ENCODE measurements at regions not wholly inside any gene's neighbourhood (a gene's known extent, or its start where the extent isn't known, plus 50 kb on each side); places are given as distances from the start of the nearest gene placed in this dataset.

GRCh38 chr3:165555785-165556184 lies 281.4 kb downstream of the BCHE start:
- TF ChIP-seq EP300 (IDR thresholded peaks at IDR 0.05) (no peak), POLR2A (IDR thresholded peaks at IDR 0.05) (no peak), CTCF (IDR thresholded peaks at IDR 0.05) (no peak), POLR2AphosphoS5 (IDR thresholded peaks at IDR 0.05) (no peak)
- 68 to 86% (median 74%) methylated on average over 2 of the region's 2 CpGs for WGBS, 5 donors
- intact Hi-C loops (cut with DNase I; ENCODE audit: low total_unique reads) = no loop called here

DNA sequence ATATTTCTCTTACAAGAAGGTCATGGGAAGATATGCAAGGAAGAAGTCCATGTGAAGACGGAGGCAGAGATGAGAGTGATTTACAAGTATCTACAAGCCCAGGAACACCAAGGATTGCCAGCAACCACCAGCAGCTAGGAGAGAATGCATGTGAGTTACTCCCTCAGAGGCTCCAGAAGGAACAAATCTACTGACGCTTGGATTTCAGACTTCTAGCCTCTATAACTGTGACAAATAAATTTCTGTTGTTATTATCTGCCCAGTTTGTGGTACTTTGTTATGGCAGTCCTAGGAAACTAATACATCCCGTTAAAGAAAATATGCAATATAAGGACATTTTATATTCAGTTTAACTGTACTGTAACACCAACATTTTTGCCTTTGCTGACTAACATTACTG lies 283.9 kb downstream of the BCHE start:
- no peaks in the 10 kb centered on the region for H3K27me3 ChIP-seq
- intact Hi-C loops (cut with DNase I; ENCODE audit: low total_unique reads) = no loop called here
- no peak overlapping the region for H3K4me3 ChIP-seq
- H3K27ac ChIP-seq = no peak overlapping the region
- H3K9me3 ChIP-seq = peaks cover 0 to 4% (median 0%) of the 10 kb centered on the region in 4 donors
- H3K4me1 ChIP-seq = no peaks in the 10 kb centered on the region
- DNase-seq = no peak
- TF ChIP-seq CTCF (IDR thresholded peaks at IDR 0.05) = no peak
- no peak for TF ChIP-seq POLR2A (IDR thresholded peaks at IDR 0.05)
- no peak for TF ChIP-seq POLR2AphosphoS5 (IDR thresholded peaks at IDR 0.05)
- TF ChIP-seq EP300 (IDR thresholded peaks at IDR 0.05) = no peak
- H3K36me3 ChIP-seq = no peaks in the 10 kb centered on the region
- WGBS, 5 donors = 85 to 92% (median 87%) methylated on average over 3 of the region's 3 CpGs

More at GRCh38 chr3:165555785-165556184, 281.4 kb downstream of the BCHE start:
- Histone ChIP-seq H3K4me3 (no peak overlapping the region), H3K4me1 (no peaks in the 10 kb centered on the region), H3K27ac (no peak overlapping the region), H3K9me3 (peaks cover 0 to 4% (median 0%) of the 10 kb centered on the region in 4 donors), H3K36me3 (no peaks in the 10 kb centered on the region), H3K27me3 (no peaks in the 10 kb centered on the region)
- DNase-seq = no peak

DNA sequence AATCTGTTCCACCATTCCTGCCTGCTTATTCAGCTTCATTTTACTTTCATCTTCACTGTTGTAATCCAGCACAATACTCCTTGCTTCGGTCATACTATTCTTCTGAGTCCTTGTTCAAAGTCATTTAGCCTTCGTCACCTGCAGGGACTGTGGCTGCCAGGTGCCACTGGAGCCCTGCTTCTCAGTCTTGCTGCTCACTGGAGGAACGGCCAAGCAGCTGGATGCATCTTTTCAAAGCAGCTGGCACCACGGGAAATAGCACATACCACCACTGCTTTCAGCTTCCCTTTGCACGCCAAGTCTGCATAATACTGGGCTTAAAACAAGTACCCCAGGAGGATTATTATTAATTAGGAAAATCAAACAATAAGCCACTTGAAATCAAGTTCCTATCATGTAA lies 287.6 kb downstream of the BCHE start:
- no peak overlapping the region for H3K4me3 ChIP-seq
- H3K4me1 ChIP-seq = no peaks in the 10 kb centered on the region
- H3K36me3 ChIP-seq = no peaks in the 10 kb centered on the region
- WGBS, 5 donors = 59 to 76% (median 67%) methylated on average over 5 of the region's 5 CpGs
- H3K27me3 ChIP-seq = no peaks in the 10 kb centered on the region
- no peak overlapping the region for H3K27ac ChIP-seq
- H3K9me3 ChIP-seq = peaks cover 0 to 4% (median 0%) of the 10 kb centered on the region in 4 donors
- no peak for DNase-seq
- TF ChIP-seq POLR2A (IDR thresholded peaks at IDR 0.05) = no peak
- no peak for TF ChIP-seq CTCF (IDR thresholded peaks at IDR 0.05)
- TF ChIP-seq POLR2AphosphoS5 (IDR thresholded peaks at IDR 0.05) = no peak
- TF ChIP-seq EP300 (IDR thresholded peaks at IDR 0.05) = no peak
- intact Hi-C loops (cut with DNase I; ENCODE audit: low total_unique reads) = no loop called here

DNA sequence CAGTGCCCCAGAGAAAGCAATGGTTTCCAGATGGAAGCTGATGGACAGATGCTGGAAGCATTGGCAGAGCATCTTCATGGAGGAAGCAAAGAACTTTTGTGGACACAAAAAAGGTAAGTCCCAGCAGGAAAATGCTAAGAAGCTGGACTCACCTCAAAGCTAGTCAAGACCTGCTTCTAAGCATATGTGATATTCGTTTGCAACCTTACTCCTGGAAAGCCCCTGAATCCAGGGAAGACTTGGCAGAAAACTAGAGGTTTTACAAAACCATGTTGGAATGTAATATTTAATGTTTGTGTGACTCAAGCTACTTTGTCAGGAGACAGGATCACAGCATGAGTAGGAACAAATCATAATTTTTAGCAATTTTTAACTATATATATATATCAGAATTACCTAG lies 288.2 kb downstream of the BCHE start:
- WGBS, 5 donors = 33 to 65% (median 51%) methylated on average over 1 of the region's 1 CpG

More for the DNA sequence above, 288.2 kb downstream of the BCHE start:
- no peaks in the 10 kb centered on the region for H3K4me1 ChIP-seq
- H3K36me3 ChIP-seq = no peaks in the 10 kb centered on the region
- H3K27me3 ChIP-seq = no peaks in the 10 kb centered on the region
- no peak overlapping the region for H3K27ac ChIP-seq
- peaks cover 0 to 4% (median 0%) of the 10 kb centered on the region in 4 donors for H3K9me3 ChIP-seq
- intact Hi-C loops (cut with DNase I; ENCODE audit: low total_unique reads) = no loop called here
- TF ChIP-seq POLR2AphosphoS5 (IDR thresholded peaks at IDR 0.05) (no peak), CTCF (IDR thresholded peaks at IDR 0.05) (no peak), EP300 (IDR thresholded peaks at IDR 0.05) (no peak), POLR2A (IDR thresholded peaks at IDR 0.05) (no peak)
- H3K4me3 ChIP-seq = no peak overlapping the region
- no peak for DNase-seq

All from stomach (tissue), 8 donors.